ENCODE measurements at regions not wholly inside any gene's neighbourhood (a gene's known extent, or its start where the extent isn't known, plus 50 kb on each side); places are given as distances from the start of the nearest gene placed in this dataset.
"Not testable (repeated sequence)": the region's sequence is repeated elsewhere in the genome, so short reads cannot be mapped to it uniquely, and the experiment has no call there.

- no peak for DNase-seq
These were observed 911.0 kb downstream of the UQCRFS1 start for GRCh38 chr19:28301961-28302360.

GRCh38 chr19:28301463-28301862 lies 911.5 kb downstream of the UQCRFS1 start:
- DNase-seq = no peak

DNA sequence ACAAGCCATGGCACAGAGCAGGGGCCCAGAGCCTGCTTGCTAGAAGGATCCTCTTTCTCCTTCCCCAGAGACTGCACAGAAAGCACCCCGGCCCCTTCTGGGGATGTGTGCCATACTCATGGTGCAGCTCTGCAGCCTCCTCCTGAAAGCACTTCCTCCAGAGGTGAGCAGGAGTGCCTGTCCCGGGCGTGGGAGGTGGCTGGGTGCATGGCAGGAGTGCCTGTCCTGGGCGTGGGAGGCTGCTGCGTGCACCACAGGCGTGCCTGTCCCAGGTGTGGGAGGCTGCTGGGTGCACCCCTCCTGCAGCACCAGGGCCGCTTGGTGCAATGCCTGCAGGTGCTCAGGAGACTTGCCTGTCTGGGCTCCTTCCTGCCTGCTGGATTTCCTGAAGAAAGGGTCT lies 913.3 kb downstream of the UQCRFS1 start:
- DNase-seq = no peak

GRCh38 chr19:28297586-28298157 lies 915.3 kb downstream of the UQCRFS1 start:
- no peak for DNase-seq

- no peak for DNase-seq
These were observed 915.9 kb downstream of the UQCRFS1 start for GRCh38 chr19:28297036-28297435.

DNA sequence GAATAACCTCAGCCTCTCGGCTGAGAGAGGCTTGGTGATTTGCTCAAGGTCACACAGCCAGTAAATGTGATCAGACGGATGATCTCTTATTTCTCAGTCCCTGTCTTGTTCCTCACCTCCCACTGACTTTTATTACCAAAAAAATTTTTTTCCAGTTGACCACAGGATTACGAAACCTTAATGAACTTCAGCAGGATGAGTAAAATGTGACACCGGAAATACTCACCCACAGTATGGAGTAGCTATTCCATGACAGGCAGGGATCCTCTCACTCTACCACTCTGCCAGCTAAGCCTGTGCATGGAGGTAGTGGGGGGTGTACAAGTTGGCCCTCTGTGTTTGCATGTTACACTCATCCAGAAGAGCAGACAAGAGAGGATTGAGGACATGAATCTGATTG lies 916.4 kb downstream of the UQCRFS1 start:
- DNase-seq = no peak

DNA sequence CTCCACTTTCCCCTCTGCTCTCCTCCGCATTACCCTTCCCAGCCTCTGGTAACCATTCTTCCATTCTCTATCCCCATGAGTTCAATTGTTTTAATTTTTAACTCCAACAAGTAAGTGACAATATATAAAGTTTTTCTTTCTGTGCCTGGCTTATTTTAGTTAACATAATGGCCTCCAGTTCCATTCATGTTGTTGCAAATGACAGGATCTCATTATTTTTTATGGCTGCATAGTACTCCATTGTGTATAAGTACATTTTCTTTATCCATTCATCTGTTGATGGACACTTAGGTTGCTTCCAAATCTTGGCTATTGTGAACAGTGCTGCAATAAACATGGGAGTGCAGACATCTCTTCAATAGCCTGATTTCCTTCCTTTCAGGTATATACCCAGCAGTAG lies 918.0 kb downstream of the UQCRFS1 start:
- not testable (repeated sequence) for DNase-seq

GRCh38 chr19:28294395-28294794 lies 918.6 kb downstream of the UQCRFS1 start:
- DNase-seq = no peak

- DNase-seq = no peak
These were observed 919.3 kb downstream of the UQCRFS1 start for GRCh38 chr19:28293685-28294084.

DNA sequence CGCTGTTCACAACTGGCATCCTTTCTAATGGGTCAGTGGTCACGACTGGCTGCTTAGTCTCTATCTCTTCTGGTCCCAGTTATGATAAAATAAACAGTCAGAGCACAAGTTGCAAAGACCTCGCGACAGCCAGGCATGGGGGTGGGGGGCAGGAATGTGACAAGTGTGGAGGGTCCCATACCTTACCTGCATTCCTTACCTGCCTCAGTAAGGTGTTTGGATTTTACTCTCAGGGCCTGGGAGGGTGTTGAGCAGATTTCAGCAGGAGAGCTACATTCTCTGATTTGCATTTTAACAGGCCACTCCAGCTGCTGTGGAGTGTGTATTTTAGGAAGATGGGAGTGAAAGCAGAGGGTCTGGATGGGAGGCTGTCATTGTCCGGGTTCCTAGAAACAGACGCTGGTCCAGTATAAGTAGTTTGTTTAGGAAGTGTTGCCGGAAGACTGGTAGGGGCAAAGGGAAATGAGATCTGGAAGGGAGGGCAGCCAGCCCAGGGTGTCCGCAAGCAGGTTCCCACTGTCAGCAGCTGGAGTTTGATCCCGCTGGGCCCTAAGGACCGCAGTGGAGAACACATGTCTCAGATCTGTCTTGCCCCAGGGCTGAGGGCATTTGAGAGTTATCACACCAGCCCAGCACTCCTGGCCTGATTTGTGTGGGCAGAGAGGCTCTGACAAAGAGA lies 920.0 kb downstream of the UQCRFS1 start:
- DNase-seq = no peak

DNA sequence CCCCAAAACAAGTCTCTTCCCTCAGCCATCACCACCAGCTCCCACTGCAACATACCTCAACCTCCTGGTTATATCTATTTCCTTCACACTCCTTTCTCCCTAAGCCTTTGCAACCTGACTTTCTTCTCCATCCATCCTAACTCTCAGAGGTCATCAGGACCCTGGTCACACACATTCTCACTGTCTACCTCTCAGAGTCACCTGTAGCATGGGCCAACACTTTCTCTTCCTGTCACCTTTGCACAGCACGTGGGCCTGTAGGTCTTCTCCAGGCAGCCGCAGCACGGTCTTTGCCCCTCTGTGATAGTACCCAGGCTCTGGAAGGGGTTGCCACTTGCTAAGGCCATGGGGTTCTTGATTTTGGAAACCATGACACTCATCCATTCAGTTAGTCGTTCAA lies 921.1 kb downstream of the UQCRFS1 start:
- no peak for DNase-seq

GRCh38 chr19:28290963-28291657 lies 921.8 kb downstream of the UQCRFS1 start:
- DNase-seq = no peak

GRCh38 chr19:28289295-28290063 lies 923.5 kb downstream of the UQCRFS1 start:
- peak; percentile 36 for DNase-seq

GRCh38 chr19:28288572-28289264 lies 924.2 kb downstream of the UQCRFS1 start:
- no peak for DNase-seq

DNA sequence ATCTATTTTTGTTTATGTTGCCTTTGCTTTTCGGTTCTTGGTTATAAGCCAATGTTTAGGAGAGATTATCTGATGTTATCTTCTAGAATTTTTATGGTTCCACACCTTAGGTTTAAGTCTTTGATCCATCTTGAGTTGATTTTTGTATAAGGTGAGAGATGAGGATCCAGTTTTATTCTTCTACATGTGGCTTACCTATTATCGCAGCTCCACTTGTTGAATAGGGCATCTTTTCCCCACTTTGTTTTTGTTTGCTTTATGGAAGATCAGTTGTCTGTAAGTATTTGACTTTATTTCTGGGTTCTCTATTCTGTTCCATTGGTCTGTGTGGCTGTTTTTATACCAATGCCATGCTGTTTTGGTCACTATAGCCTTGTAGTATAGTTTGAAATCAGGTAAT lies 927.0 kb downstream of the UQCRFS1 start:
- no peak for DNase-seq

DNA sequence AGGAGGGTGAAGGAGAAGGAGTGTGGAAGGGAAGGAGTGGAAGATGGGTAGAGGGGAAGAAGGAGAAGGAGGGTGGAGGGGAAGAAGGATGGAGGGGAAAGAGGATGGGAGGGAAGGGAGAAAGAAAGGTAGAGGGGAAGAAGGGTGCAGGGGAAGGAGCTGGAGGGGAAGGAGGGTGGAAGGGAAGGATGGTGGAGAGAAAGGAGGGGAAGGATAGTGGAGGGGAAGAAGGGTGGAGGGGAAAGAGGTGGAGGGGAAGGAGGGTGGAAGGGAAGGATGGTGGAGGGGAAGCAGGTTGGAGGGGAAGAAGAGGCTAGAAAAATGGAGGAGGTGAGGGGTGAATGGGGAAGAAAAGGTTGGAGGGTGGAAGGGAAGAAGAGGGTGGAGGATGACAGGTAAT lies 927.9 kb downstream of the UQCRFS1 start:
- DNase-seq = no peak

DNA sequence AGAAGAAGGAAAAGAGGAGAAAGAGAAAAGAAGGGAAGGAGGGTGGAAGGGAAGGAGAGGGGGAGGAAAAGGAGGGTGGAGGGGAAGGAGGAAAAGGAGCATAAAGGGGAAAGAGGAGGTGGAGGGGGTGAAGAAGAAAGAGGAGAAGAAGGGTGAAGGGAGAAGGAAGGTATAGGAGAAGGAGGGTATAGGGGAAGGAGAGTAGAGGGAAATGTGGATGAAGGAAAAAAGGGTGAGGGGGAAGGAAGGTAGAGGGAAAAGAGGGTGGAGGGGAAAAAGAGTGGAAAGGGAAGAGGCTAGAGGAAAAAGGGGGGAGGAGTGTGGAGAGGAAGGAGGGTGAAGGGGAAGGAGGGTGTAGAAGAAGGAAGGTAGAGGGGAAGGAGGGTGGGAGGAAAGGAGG lies 928.6 kb downstream of the UQCRFS1 start:
- no peak for DNase-seq

- DNase-seq = no peak
These were observed 929.4 kb downstream of the UQCRFS1 start for GRCh38 chr19:28283592-28283991.

DNA sequence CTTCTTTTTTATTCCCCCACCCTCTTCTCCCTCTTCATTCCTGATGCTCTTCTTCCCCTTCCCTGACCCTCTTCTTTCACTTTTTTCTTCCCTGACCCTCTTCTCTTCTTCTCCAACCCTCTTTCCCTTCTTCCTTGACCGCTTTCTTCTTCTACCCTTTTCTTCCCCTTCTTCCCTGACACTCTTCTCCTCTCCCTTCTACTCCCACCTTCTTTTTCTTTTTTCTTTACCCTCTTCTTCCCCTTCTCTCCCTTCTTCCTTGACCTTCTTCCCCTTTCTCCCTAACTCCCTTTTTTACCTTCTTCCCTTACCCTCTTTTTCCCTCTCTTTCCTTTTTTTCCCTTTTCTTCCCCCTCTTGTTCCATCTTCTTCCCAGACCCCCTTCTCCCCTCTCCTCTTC lies 931.3 kb downstream of the UQCRFS1 start:
- DNase-seq = no peak

GRCh38 chr19:28264556-28264955 lies 948.4 kb downstream of the UQCRFS1 start:
- DNase-seq = no peak

- no peak for DNase-seq
These were observed 954.1 kb downstream of the UQCRFS1 start for GRCh38 chr19:28258829-28259228.

- no peak for DNase-seq
These were observed 955.6 kb downstream of the UQCRFS1 start for GRCh38 chr19:28257396-28257795.

DNA sequence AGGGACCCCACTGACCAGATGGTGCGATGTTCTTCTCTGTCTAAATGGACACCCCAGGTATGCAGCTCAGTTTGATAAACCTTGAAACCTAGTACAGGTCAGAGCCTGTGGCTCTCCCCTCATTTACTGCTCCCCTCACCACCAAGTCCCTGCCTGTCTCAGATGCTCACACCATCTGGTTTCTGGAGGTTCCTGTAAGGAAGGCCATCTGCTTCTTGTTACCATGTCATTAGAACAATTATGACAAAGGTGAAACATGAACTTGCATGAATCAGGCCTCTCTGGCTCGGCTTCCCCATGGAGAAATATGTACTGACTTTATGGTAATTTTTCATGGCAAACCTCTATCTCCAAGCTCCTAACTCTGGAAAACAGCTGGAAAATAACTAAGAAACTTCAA lies 965.7 kb downstream of the UQCRFS1 start:
- DNase-seq = no peak
